EH (cell line): ENCODE measurements at regions not wholly inside any gene's neighbourhood (a gene's known extent, or its start where the extent isn't known, plus 50 kb on each side); places are given as distances from the start of the nearest gene placed in this dataset.

ENCODE experiments used
- DNase-seq: peaks from one replicate; pipeline ENCODE4 v3.0.0-alpha.2; 2015; ENCODE audit warnings: low read depth

DNA sequence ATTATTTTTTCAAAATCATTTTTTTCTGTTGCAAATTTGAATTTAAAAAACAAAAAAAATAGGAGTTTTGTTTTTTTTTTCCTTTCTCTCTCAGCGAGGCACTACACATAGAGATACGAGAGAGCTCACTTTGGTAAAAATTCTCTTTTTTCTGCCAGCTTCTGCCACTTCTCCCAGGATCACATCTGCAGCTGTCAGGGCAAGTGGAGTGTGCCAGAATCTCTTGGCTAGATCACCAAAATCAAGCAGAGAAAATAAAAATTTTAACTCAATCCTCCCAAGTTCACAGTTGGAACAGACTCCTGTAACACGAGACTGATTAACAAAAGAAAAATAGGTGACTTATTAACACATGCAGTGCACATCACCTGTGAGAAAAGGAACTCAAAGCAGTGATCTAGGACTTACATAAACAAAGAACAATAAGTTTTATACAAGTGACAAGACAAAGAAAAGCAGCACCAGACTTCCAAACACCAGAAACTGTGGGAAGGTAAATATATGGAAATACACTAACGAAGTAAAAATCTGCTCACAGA, 213.2 kb upstream of the ZFP42 start:
- no peak for DNase-seq

DNA sequence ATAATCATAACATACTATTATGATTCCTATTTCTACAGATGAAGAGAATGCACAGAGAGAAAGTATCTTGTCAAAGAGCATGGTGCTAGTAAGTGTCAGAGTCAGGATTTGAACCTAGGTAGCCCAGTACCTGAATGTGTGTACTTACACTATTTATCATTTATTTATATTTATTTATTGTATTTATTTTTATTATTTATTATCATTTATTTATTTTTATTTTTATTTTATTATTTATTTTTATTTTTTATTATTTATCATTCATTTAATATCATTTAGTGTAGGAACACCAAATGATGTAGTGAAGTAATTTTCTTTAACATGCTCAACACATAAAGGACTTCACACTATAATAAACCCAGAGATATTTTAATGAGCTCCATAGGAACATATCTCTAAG, 209.4 kb upstream of the ZFP42 start:
- no peak for DNase-seq

DNA sequence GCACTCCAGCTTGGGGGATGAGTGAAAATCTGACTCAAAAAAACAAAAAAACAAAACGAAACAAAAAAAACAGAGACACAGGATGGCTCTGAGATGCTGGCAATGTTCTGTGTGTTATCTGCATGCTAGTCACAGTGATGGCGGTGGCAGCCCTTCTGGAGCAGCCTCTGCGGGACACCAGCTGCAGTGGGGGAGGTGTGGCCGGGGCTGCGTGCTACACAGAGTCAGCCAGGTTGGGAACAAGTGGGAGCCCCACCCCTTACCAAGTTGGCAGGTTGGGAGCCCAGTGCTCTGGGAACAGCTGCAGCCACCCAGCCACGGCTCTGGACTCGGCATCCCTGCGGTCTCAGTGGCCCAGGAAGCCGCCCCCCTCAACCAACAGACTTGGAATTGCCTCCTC, 206.5 kb upstream of the ZFP42 start:
- no peak for DNase-seq

DNA sequence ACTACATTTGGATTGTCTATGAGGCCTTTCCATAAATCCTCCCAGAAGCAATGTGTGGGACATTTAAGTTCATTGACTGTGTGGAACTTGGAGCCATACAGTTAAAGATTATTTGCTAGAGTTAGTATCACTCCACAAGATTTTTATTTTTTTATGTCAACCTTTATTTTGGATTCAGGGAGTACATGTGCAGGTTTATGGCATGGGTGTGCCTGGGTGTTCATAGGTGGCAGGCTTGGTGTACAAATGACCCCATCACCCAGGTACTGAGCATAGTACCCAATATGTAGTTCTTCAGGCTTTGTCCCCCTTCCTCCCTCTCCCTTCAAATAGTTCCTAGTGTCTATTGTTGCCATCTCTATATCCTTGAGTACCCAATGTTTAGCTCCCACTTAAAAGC, 199.8 kb upstream of the ZFP42 start:
- DNase-seq, result no peak

DNA sequence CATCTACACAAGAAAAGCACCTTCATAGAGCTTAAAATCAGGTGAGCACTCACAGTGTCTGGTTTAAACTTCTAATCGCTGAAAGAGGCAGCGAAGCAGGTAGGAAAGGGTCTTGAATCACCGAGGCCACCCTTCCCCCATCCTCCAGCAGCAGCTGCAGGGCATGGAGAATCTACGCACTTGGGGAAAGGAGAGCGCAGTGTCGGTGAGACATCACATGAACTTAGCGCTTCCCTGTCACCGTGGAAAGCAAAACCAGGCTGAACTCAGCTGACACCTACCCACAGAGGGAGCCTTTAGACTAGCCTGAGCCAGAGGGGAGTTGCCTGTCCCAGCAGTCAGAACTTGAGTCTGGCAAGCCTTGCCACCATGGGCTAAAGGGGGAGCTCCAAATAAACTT, 197.2 kb upstream of the ZFP42 start:
- DNase-seq, result no peak

DNA sequence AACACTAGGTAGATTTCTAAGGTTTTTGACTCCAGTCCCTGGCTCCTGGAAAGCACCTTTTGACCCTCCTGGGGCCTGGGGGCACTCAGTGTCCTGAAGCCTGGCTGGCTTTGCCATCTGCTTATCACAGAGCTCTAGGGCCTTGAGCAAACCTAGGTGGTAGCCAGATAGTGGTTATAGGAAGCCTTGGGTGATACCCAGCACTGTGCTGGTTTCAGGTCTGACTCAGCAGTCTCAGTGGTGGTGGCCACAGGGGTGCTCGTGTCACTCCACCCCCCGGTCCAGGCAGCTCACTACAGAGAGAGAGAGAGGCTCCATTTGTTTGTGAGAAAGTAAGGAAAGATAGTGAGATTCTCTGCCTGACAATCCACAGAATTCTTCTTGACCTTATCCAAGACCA, 195.8 kb upstream of the ZFP42 start:
- no peak for DNase-seq

DNA sequence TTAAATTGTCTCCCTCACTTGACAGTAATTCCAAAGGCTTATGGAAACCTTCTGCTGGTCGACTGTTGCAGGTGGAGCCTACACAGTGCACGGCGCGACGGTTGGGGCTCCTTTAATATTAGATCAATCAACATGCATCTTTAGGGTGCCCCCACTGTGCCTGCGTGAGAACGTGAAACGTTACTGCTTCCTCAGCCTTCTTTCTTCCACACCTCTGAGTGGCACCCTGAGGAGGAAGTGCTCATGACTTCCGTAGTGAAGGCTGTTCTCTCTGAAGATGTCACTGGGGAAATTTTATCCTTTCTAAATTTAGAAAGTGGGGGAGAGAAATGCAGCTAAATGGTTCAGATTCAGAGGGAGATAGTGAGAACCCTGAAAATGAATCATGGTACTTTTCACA, 184.0 kb upstream of the ZFP42 start:
- DNase-seq, result peak; percentile 28

DNA sequence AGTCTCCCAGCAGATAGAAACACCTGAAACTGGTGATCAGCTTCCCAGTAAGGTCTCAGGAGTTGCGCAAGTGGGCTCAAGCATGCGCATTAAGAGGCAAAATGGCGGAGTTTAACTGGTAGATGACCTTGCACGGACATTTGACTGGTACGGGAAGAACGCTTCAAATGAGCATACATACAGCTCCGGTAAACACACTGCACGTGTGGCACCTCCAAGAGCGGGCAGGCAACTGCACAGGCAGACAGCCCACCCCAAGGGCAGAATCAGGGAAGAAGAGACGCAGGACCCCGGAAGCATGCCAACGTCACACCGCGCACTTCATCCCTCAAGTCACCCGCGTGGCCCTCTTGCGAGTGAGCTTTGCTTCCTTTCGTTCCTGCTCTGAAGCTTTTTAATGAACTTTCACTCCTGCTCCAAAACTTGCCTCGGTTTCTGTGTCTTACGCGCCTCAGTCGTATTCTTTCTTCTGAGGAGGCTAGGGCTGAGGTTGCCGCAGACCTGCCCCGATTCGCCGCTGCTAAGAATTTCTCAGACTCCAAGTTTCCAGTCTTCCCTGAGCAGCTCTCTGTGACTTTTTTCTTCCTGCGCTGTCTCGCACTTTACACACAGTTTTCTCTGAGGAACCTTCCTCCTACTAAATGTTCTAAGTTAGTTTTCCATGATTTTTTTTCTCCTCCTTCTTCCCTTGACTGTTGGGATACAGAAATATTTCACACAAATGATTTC, 180.7 kb upstream of the ZFP42 start:
- no peak for DNase-seq

DNA sequence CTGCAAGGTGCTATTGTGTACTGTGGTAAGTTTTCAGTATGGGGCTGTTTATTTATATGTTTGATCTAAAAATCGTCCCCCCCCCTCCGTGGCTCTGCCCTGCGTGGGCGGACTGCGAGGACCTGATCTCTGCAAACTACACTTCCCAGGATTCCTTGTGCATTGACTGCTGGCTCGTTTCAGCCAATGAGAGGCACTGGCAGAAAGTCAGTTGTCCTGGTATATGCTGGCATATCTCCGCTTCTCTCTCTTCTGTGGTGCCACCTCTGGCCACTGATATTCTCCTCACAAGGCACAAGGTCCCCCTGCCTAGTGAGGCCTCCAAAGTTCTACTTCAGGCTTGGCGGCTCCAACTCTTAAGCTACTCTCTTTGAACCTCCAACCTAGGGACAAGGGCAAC, 168.8 kb upstream of the ZFP42 start:
- no peak for DNase-seq

DNA sequence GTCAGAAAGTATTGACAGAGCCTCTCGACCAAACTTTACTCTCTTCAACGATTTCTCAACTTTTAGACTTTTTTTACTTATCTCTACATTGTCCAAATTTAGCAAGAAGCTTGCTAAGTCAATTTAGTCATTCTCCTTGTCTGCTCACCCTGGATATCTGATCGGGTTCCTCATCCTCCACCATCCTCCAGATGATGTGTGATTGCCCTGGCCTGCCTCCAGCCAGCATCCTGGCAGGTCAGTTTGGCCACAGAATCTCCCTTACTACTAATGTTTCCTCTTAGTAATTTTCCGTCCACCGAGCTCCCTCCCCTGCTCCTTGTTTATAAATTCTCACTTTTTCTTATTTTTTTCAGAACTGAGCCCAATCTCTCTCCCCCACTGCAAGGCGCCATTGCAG, 167.9 kb upstream of the ZFP42 start:
- DNase-seq, result no peak

DNA sequence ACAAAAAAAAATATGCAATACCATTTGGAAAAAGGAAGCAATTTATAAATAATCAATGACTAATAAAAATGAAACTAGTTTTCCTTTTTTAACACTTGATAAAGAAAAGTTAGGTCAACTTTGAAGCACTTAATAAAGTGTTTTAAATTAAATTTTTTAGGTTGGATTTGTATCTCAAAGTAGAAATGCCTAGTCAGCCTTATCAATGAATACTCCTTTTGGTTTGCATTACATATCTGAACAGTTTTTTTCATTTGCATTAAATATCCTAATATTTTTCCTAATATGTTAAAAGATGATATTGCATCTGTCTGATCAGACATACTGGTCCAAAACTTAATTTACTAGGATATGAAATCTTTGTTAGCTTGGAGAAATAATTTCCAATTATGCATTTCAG, 155.8 kb upstream of the ZFP42 start:
- no peak for DNase-seq

DNA sequence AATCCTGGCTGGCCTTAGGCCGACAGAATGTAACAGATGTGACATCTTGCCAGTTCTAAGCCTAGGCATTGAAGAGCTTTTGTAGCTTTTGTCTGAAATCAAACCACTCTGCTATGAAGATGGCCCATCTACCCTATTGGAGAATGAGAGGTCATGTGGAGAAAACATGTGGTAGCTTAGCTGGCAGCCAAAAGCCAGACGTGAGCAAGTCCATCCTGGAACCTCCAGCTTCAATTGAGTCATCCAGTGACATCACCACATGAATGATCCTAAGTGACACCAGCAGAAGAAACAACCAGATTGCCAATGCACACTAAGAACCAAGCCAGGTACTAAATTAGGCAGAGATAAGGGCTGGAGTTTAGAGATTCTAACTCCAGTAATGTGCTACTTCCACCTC, 154.8 kb upstream of the ZFP42 start:
- peak; percentile 19 for DNase-seq

DNA sequence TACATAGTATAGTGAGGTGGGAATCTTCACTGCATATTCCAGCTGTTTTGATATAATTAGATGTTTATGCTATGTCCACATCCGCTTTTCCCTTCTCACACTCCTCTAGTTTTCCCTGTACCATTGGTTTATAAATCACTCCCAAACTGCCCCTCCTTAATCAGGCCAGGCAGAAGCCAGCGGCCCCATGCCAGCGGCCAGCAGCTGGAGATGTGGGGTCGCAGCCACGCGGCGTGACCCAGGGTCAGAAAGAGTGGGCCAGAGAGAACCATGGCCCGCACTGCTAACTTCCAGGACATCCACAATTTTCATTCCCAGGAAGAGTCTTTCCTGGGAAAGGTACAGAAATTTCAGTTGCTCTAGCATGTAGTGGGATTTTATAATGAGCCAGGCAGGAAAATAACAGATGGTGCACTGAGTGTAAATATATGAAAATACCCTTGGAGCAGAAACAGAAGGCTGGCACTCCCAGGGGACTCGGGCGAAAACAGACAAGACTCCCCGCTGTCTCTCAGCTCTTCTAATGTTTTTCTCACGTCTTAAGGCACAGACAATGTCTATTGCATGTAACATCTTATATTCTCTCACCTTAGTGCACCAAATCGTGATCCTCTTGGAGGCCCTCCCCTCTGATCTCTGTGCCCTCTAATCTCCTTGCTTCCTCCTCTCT, 145.9 kb upstream of the ZFP42 start:
- no peak for DNase-seq

DNA sequence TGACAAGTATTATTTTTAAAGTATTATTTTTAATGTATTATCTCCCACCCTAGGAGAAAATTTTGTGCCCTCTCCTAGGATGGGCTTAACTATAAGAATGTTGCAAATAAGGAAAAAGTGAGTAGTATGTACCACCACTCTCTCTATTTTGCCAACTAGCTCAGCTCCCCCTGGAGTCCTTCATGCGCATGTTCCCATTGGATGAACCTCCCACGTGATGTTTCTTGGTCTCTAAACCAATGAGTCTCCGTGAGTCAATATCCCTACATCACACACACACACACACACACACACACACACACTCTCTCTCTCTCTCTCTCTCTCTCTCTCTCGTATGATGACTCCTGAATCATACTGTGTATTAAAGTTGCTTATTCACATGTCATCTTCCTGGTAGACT, 129.7 kb upstream of the ZFP42 start:
- no peak for DNase-seq

DNA sequence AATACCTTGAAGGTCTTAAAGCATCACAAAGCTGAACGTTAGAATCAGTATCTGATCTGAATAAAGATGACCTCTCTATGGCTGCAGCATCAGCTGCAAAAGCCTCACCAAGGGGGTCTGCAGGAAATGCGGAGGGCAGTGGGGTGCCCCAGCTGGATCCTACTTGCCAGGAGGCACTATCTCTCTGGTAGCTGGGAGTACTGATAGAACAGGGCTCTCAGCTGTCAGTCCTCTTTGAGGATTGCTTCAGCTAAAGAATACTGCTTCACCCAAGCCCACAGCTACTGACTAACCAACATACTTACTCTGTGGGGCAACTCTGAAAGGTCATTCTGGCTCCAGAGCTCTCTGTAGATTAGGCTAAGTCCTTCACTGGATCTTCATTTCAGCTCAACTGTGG, 112.5 kb upstream of the ZFP42 start:
- DNase-seq, result no peak

DNA sequence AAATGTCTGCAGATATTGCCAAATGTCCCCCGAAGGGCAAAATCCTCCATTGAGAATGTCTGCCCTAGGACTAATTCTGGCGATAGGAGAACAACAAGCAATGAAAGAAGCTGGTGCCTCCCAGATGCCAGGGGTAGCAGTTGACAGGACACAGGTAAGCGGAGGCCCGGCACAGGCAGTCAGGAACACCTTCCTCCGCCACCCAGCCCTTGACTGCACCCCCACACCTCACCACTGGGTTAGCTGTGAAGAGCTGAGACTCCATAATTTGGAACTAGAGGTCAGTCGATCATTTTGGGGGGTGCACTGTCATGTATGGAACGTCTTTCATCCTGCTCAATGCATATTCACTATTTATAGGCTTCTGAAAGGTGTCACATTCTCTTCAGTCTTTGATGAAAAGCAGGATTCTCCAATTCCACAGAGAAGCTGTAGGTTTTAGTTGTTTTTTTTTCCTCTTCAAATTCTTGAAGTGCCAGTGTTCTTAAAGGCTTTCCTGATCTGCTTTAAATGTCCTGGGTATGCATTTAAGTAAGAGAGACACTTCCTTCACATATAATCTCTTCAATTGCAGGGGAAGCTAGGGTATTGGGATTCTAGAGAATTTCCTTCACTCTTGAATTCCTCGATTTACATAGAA, 111.6 kb upstream of the ZFP42 start:
- DNase-seq, result no peak

DNA sequence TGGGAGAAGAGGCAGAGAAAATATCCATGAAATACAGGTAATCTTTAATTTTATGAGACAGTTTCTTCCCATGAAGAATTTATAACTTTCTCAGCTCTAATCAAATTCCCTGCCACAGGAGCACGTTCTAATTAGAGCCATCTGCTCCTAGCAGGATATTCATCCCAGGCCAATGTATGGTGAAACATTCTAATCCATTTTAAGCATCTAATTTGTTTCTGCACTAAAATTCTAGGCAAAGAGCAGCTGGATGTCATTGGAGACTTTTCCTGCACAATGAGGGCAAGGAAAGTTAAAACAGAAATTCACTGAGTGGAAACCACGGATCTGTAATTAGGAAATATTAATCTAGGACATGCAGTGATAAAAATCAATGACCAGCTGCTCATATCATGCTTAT, 107.7 kb upstream of the ZFP42 start:
- no peak for DNase-seq

DNA sequence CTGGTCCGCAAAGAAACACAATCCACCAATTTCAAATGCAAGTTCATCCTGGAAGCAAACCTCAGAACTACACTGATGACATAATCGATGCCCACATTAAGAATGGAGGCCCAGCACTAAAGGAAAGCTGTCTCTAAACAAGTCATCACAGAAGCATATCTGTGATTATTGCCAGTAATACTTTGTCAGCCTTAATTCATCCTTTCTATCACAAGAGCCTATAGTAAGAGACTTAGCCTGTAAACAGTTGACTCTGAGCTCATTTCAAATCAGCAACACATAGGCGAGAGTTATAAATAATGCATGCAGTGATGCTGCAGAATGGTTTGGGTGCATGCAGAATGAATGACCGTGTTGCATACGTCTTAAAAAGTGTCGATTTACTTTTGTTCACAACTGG, 105.9 kb upstream of the ZFP42 start:
- no peak for DNase-seq

DNA sequence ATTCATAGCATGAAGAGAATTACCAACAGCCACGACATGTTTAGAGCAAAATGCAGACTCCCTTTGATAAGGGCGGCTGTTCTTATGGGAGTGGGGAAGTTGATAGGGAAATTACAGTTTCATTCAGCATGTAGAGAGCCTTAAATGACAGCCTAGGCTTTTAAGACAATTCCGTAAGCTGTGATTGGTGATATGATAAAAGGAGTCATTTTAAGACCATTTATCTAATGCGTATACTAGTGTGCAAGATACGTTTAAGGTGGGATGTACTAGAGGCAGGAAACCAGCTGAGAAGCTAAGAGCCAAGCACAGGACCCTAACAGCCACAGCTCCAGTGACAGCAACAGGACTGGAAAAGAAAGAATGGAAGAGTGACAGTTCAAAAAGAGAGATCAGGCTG, 102.2 kb upstream of the ZFP42 start:
- DNase-seq, result no peak

DNA sequence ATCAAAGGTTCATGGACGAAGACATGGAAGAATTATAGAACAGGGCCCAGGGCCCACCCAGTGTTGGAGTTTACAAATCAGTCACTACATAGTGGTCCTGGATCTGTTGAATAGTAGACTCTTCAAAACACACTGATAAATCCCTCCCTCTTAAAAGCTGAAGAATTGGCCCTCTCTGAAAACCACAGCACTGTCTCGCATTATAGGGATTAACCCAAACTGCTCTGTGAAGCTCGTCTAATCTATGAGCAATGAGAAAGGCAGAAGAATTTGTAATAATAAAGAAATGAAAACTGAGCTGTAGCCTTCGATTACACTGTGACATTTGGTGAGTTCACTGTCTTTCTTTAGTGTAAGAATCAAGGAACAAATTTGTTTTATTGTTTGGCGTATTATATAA, 92.5 kb upstream of the ZFP42 start:
- peak; percentile 9 for DNase-seq

DNA sequence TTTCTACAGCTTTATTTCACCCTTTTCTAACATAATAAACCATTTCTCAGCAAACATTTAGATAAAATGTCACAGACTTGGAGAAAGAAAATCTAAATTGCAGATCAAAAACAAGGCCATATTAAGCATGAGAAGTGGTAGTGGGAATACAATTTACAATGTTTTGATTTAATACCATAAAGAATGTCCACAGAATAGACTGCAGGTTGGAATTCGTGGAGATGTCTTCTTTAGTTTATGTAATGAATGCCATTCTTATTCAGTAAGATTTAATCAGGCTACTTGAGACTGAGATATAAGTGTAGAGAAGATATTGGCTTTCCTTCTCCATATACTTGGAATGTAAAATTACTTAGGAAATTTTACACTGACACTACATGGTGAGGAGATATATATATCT, 91.9 kb upstream of the ZFP42 start:
- peak; percentile 77 for DNase-seq

DNA sequence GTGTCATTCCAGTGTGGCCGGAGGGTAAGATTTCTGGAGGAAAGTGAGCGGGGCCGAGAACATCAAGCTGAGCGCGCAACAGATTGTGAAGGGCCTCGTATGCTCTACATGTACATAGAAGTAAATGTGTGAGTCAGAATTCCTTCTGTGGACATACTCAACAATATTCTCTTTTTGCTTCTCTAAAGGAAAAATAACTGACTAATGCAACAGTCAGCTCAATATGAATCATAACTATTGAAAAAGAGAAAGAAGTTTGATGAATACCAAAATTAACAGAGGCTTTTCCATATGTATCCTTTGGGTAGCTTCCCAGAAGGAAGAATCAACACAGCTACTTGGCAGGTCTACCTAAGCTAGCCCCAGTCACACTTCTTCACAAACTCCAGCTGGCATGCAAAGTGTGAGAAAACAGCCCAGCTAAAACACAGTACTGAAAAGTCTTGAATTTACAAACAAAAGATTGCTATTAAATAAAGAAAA, 87.5 kb upstream of the ZFP42 start:
- DNase-seq, result peak; percentile 82

DNA sequence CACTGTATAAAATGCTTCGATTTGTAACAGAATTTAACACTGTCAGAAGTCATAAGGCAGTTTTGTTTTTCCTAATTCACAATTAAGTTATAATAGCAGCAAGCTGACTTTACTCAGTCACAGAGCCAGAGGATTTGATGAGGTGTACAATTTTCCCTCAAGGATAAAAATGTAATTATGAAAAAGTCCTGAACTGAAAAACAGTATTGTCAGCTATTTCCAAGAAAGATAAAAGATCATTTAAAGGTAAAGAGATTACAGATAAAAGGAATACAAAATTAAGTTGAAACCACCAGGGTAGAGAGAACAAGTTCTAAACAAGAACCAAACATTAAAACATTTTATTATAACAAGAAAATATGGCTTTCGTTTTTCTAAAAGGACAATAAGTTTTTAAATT, 86.8 kb upstream of the ZFP42 start:
- DNase-seq, result no peak
